HL-60 (cell line): ENCODE measurements at regions not wholly inside any gene's neighbourhood (a gene's known extent, or its start where the extent isn't known, plus 50 kb on each side); places are given as distances from the start of the nearest gene placed in this dataset.

ENCODE experiments used
- DNase-seq, 2 experiments: peaks; one replicate each; pipeline ENCODE4 v3.0.0-alpha.2; 2010 to 2020; ENCODE audit warnings: low read depth in 1 of 2, low spot score in 1 of 2
- H3K27ac ChIP-seq: fragments of 250-450 bp; sonication (Bioruptor Pico); replicated peaks from 2 replicates; pipeline ENCODE4 v1.5.1; 2020; ENCODE audit warnings: mild to moderate bottlenecking, moderate library complexity
- H3K27me3 ChIP-seq: fragments of 250-450 bp; sonication (Bioruptor Pico); 2 replicates; pipeline ENCODE4 v1.5.1; 2021; ENCODE audit warnings: mild to moderate bottlenecking, moderate library complexity; ENCODE audit not compliant: insufficient read depth, poor library complexity, severe bottlenecking
- H3K4me3 ChIP-seq: replicated peaks from 2 replicates; pipeline ENCODE4 v1.5.1; 2011; ENCODE audit warnings: mild to moderate bottlenecking, control low read depth, low read length; ENCODE audit not compliant: insufficient read depth
- CTCF ChIP-seq: IDR thresholded peaks from one replicate; pipeline ENCODE4 v1.5.1; 2011; ENCODE audit warnings: low read length, control low read depth, inconsistent platforms; ENCODE audit not compliant: insufficient read depth
- GABPA ChIP-seq: IDR thresholded peaks from 2 replicates; pipeline ENCODE4 v1.6.1; 2012; ENCODE audit warnings: low read depth
- POLR2AphosphoS5 ChIP-seq: IDR thresholded peaks from 2 replicates; pipeline ENCODE4 v1.6.1; 2012; ENCODE audit warnings: low read depth
- REST ChIP-seq: IDR thresholded peaks from 2 replicates; pipeline ENCODE4 v1.6.1; 2012; ENCODE audit warnings: low read depth; ENCODE audit not compliant: insufficient replicate concordance
- SPI1 ChIP-seq: IDR thresholded peaks from 2 replicates; pipeline ENCODE4 v1.6.1; 2012; ENCODE audit warnings: low read depth, mild to moderate bottlenecking, borderline replicate concordance

DNA sequence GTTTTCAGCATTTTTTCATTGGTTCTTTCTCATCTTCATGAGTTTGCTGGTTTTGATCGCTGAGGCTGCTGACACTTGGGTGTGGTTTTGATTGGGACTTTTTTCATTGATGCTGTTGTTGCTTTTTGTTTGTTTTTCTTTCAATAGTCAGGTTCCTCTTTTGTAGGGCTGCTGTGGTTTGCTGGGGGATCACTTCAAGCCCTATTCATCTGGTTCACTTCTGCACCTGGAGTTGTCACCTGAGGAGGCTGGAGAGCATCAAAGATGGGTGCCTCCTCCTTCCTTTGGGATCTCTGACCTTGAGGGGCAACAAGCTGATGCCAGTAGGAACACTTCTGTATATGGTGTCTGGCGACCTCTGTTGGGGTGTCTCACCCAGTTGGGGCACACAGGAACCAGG lies 1279.9 kb upstream of the TMPRSS15 start:
- DNase-seq: no peak
- Histone ChIP-seq H3K27me3 (no peaks in the 10 kb centered on the region), H3K27ac (no peak overlapping the region), H3K4me3 (no peak overlapping the region)
- TF ChIP-seq REST (no peak), SPI1 (no peak), POLR2AphosphoS5 (no peak), GABPA (no peak), CTCF (no peak)

GRCh38 chr21:19684328-19684727 lies 1280.7 kb upstream of the TMPRSS15 start:
- no peak for DNase-seq
- no peak for TF ChIP-seq SPI1
- TF ChIP-seq REST: no peak
- TF ChIP-seq POLR2AphosphoS5: no peak
- TF ChIP-seq GABPA: no peak
- TF ChIP-seq CTCF: no peak
- Histone ChIP-seq H3K4me3 (no peak overlapping the region), H3K27me3 (no peaks in the 10 kb centered on the region), H3K27ac (no peak overlapping the region)

GRCh38 chr21:19692231-19692630 lies 1288.6 kb upstream of the TMPRSS15 start:
- H3K4me3 ChIP-seq: no peak overlapping the region
- TF ChIP-seq SPI1 (no peak), REST (no peak), POLR2AphosphoS5 (no peak), CTCF (no peak), GABPA (no peak)
- DNase-seq: no peak
- H3K27me3 ChIP-seq: no peaks in the 10 kb centered on the region
- no peak overlapping the region for H3K27ac ChIP-seq
